H1 (cell line): ENCODE measurements at regions not wholly inside any gene's neighbourhood (a gene's known extent, or its start where the extent isn't known, plus 50 kb on each side); places are given as distances from the start of the nearest gene placed in this dataset.

ENCODE experiments used
- CTCF ChIP-seq, 3 experiments: IDR thresholded peaks; 1 replicate in 2 of 3; 2 replicates in 1 of 3; pipeline versions ENCODE4 v1.5.1 to v1.6.1; 2011; ENCODE audit warnings: low read length in 3 of 3, mild to moderate bottlenecking in 3 of 3, inconsistent platforms in 2 of 3, low read depth in 1 of 3, moderate library complexity in 1 of 3; ENCODE audit not compliant: insufficient read depth in 1 of 3; ENCODE audit errors: control extremely low read depth in 1 of 3

DNA sequence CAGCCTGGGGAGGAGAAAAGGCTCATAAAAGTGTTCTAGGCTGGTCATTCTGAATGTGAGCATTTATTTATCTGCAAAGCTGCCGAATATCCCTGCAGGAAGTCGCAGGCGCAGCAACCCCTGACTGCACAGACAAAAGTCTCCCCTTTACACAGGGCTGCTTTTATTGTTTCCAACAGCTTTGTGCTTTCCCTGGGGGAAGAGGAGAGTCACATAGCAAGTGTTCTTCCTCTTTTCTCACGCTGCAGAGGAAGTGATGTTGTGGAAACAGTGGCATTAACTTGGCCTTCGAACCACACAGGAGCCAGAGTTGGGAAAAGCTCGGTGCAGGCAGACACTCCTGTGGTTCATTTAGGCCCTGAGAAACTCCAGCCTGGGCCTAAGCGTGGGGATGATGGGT is 81.5 kb upstream of the BCOR start (continued):
- TF ChIP-seq CTCF (IDR thresholded peaks at IDR 0.05; ENCODE audit: control extremely low read depth in 1 of 3, insufficient read depth in 1 of 3, low read depth in 1 of 3, low read length in 3 of 3) = no peak
